K562 (cell line): ENCODE measurements at regions not wholly inside any gene's neighbourhood (a gene's known extent, or its start where the extent isn't known, plus 50 kb on each side); places are given as distances from the start of the nearest gene placed in this dataset.

Experiments used
- ATAC-seq: fragments of 200-7000 bp; cut with Tn5 transposase; 3 replicates; pipeline ENCODE4 v1.9.1; 2020; ENCODE audit warnings: moderate library complexity
- BruUV-seq: library from RNA; stranded (reverse); fragments of 400-500 nt; replicated peaks from 2 replicates; lab custom pipeline; 2021; lab: Mats Ljungman, UMichigan
- CTCF ChIA-PET: fragments of 300-600 bp; formaldehyde crosslinking; extraction: SDS; loops from one replicate; lab custom pipeline; 2021; ENCODE audit warnings: low intra/inter-chr PET ratio; lab: Yijun Ruan, JAX
- POLR2A ChIA-PET: fragments of 300-600, 350-650 bp; sonication (Branson Sonifier 250); formaldehyde crosslinking; extraction: SDS; loops from one replicate; lab custom pipeline; 2021; ENCODE audit warnings: antibody characterized with exemption, inconsistent platforms; lab: Yijun Ruan, JAX
- DNase-seq, 4 experiments: peaks; one replicate each; pipeline versions ENCODE4 v3.0.0 to v3.0.0-alpha.2; 2011 to 2018; ENCODE audit warnings: low spot score in 3 of 4, mixed read lengths in 3 of 4; ENCODE audit errors: extremely low read depth in 1 of 4
- FAIRE-seq: peaks from 2 replicates; lab custom pipeline; 2011; peaks lifted over from hg19 to GRCh38; lab: Jason Lieb, UNC
- H2AFZ ChIP-seq: 2 replicates; pipeline ENCODE4 v1.6.0; 2011; ENCODE audit warnings: low read depth, low read length, control low read depth, inconsistent platforms
- H3K27ac ChIP-seq: fragments of 200-600 bp; 3 replicates; pipeline ENCODE4 v1.8.0; 2011; ENCODE audit warnings: low read depth, mild to moderate bottlenecking, control low read depth, inconsistent platforms, low read length, moderate library complexity, mixed read lengths; ENCODE audit errors: extremely low read depth
- H3K27me3 ChIP-seq, 2 experiments: fragments of 300-600 bp in 1 of 2; 2 replicates in 1 of 2; 3 replicates in 1 of 2; pipeline versions ENCODE4 v1.6.0 to v1.8.0; 2011; ENCODE audit warnings: inconsistent platforms in 2 of 2, low read length in 2 of 2, mild to moderate bottlenecking in 1 of 2, mixed read lengths in 1 of 2, moderate library complexity in 1 of 2; ENCODE audit not compliant: control insufficient read depth in 2 of 2, insufficient read depth in 2 of 2
- H3K36me3 ChIP-seq: fragments of 300-600 bp; 3 replicates; pipeline ENCODE4 v1.8.0; 2011; ENCODE audit warnings: mild to moderate bottlenecking, low read length, inconsistent platforms; ENCODE audit not compliant: control insufficient read depth, insufficient read depth
- H3K4me1 ChIP-seq, 2 experiments: fragments of 200-600 bp in 1 of 2; replicated peaks in 1 of 2; 2 replicates in 1 of 2; 3 replicates in 1 of 2; pipeline versions ENCODE4 v1.5.1 to v1.8.0; 2011; ENCODE audit warnings: inconsistent platforms in 2 of 2, low read length in 2 of 2, mild to moderate bottlenecking in 1 of 2, mixed read lengths in 1 of 2, moderate library complexity in 1 of 2; ENCODE audit not compliant: control insufficient read depth in 2 of 2, insufficient read depth in 2 of 2
- H3K4me2 ChIP-seq: 2 replicates; pipeline ENCODE4 v1.6.1; 2011; ENCODE audit warnings: low read length, control low read depth, inconsistent platforms, mixed read lengths; ENCODE audit not compliant: insufficient read depth
- H3K4me3 ChIP-seq: fragments of 200-600 bp; sonication (generic), shearing (Covaris generic); 2 replicates; pipeline ENCODE4 v1.5.1; 2016; ENCODE audit warnings: control low read depth, inconsistent platforms
- H3K79me2 ChIP-seq: fragments of 200-600 bp; 3 replicates; pipeline ENCODE4 v1.8.0; 2011; ENCODE audit warnings: low read length, inconsistent platforms; ENCODE audit not compliant: control insufficient read depth, insufficient read depth
- H3K9ac ChIP-seq, 2 experiments: 2 replicates each; pipeline versions ENCODE4 v1.6.0 to v1.6.1; 2011; ENCODE audit warnings: low read depth in 2 of 2, low read length in 2 of 2, control low read depth in 1 of 2, inconsistent platforms in 1 of 2, mild to moderate bottlenecking in 1 of 2, mixed read lengths in 1 of 2; ENCODE audit not compliant: insufficient read depth in 1 of 2
- H3K9me1 ChIP-seq: one replicate; pipeline ENCODE4 v1.6.0; 2011; ENCODE audit warnings: inconsistent platforms, mild to moderate bottlenecking, low read length, moderate library complexity; ENCODE audit not compliant: control insufficient read depth, insufficient read depth
- H3K9me3 ChIP-seq: replicated peaks from 2 replicates; pipeline ENCODE4 v1.5.1; 2011; ENCODE audit warnings: low read depth, low read length, inconsistent platforms; ENCODE audit not compliant: control insufficient read depth, insufficient read depth
- H4K20me1 ChIP-seq: replicated peaks from 2 replicates; pipeline ENCODE4 v1.6.1; 2011; ENCODE audit warnings: low read length, inconsistent platforms, mixed read lengths; ENCODE audit not compliant: control insufficient read depth, insufficient read depth
- HCFC1 ChIP-seq: IDR thresholded peaks from 2 replicates; pipeline ENCODE4 v1.6.1; 2012; ENCODE audit warnings: low read depth, low read length, improper control_type of control experiment
- HMBOX1 ChIP-seq: sonication (generic); IDR thresholded peaks from 2 replicates; pipeline ENCODE4 v1.6.1; 2016
- KAT2B ChIP-seq: IDR thresholded peaks from one replicate; pipeline ENCODE4 v1.6.1; 2012; ENCODE audit warnings: low read depth, mild to moderate bottlenecking, control low read depth, inconsistent platforms, low read length, moderate library complexity
- NCOA4 ChIP-seq: fragments of 450-650 bp; IDR thresholded peaks from 2 replicates; pipeline ENCODE4 v1.6.1; 2018; ENCODE audit warnings: mild to moderate bottlenecking; ENCODE audit not compliant: partially characterized antibody
- PCBP2 ChIP-seq: fragments of 200-400 bp; formaldehyde crosslinking; IDR thresholded peaks from 2 replicates; pipeline ENCODE4 v1.6.1; 2018; ENCODE audit warnings: low read length, low read depth, mild to moderate bottlenecking, moderate library complexity; ENCODE audit not compliant: poor library complexity, severe bottlenecking
- POLR3G ChIP-seq: IDR thresholded peaks from 2 replicates; pipeline ENCODE4 v1.6.1; 2011; ENCODE audit not compliant: insufficient read length, insufficient replicate concordance; ENCODE audit errors: extremely low read depth
- SIX5 ChIP-seq, 2 experiments: IDR thresholded peaks; 2 replicates each; pipeline ENCODE4 v1.6.1; 2011; ENCODE audit warnings: low read length in 2 of 2, borderline replicate concordance in 1 of 2, low read depth in 1 of 2, mild to moderate bottlenecking in 1 of 2, moderate library complexity in 1 of 2; ENCODE audit not compliant: insufficient read depth in 1 of 2
- USF2 ChIP-seq: sonication (generic); formaldehyde crosslinking; IDR thresholded peaks from 2 replicates; pipeline ENCODE4 v1.5.0; 2020; ENCODE audit warnings: missing genetic modification reagents
- WGBS: fragments of 100-300 bp; shearing (Covaris generic); methylation state at CpG from one replicate; pipeline ENCODE4 v1.1.6; 2016; ENCODE audit warnings: low coverage, mixed read lengths; ENCODE audit not compliant: insufficient coverage; ENCODE audit errors: missing lambda C conversion rate; 5-methylcytosine and 5-hydroxymethylcytosine counted together
- in situ Hi-C: fragments of 300-500 bp; cut with MboI; formaldehyde crosslinking; loops from 4 replicates; pipeline ENCODE4 v1.15.0; 2018; ENCODE audit warnings: inconsistent platforms, mixed read lengths
- intact Hi-C: fragments of 100-400 bp; cut with micrococcal nuclease; formaldehyde crosslinking; loops from 2 replicates; pipeline ENCODE4 v1.14.2; 2022

GRCh38 chr14:24701062-24701461 lies 67.1 kb upstream of the GZMB start:
- no TSS peak for BruUV-seq
- H3K4me2 ChIP-seq = no peak overlapping the region
- ChIA-PET CTCF (no interaction called here), POLR2A (no interaction called here)
- 0% methylated on average over 1 of the region's 1 CpG for WGBS
- H3K27me3 ChIP-seq = peaks cover 0 to 6% of the 10 kb centered on the region in 2 experiments; a peak in 1 of 5 replicates
- H3K4me3 ChIP-seq = no peak overlapping the region
- H3K36me3 ChIP-seq = no peaks in the 10 kb centered on the region
- no peaks in the 10 kb centered on the region for H3K4me1 ChIP-seq
- no peaks in the 10 kb centered on the region for H3K9me1 ChIP-seq
- no peak overlapping the region for H3K9ac ChIP-seq
- H3K27ac ChIP-seq = no peak overlapping the region
- no peak overlapping the region for H2AFZ ChIP-seq
- no peak for TF ChIP-seq PCBP2
- no peak for TF ChIP-seq NCOA4
- TF ChIP-seq HCFC1 = peak; percentile 54
- TF ChIP-seq USF2 = peak; percentile 33; the same call in 1 of the 2 replicates
- no peak for TF ChIP-seq KAT2B
- TF ChIP-seq SIX5 (IDR thresholded peaks at IDR 0.05; ENCODE audit: borderline replicate concordance in 1 of 2, insufficient read depth in 1 of 2, low read depth in 1 of 2, low read length in 2 of 2) = peak in 1 of 2 experiments; percentile 28; a peak in 1 of 4 replicates
- TF ChIP-seq HMBOX1 = no peak
- TF ChIP-seq POLR3G = no peak
- H4K20me1 ChIP-seq = no peaks in the 10 kb centered on the region
- no peak for FAIRE-seq
- no peaks in the 10 kb centered on the region for H3K79me2 ChIP-seq
- intact Hi-C loops (no loop called here), in situ Hi-C loops (no loop called here)
- ATAC-seq = peak; percentile 63
- DNase-seq = no peak
- H3K9me3 ChIP-seq = no peaks in the 10 kb centered on the region
